Tibial nerve (tissue), 3 donors: ENCODE measurements at regions not wholly inside any gene's neighbourhood (a gene's known extent, or its start where the extent isn't known, plus 50 kb on each side); places are given as distances from the start of the nearest gene placed in this dataset.

Source experiments
- CTCF ChIP-seq, 5 experiments: fragments of 200-600 bp in 3 of 5; fragments of 450-650 bp in 2 of 5; sonication (generic) in 3 of 5; IDR thresholded peaks; one replicate each; pipeline ENCODE4 v1.5.1; 2016 to 2019; ENCODE audit warnings: antibody characterized with exemption in 5 of 5, mild to moderate bottlenecking in 3 of 5, moderate library complexity in 2 of 5
- POLR2A ChIP-seq, 2 donors: fragments of 450-650 bp; IDR thresholded peaks; one replicate each; pipeline ENCODE4 v1.6.1; 2017; ENCODE audit warnings: antibody characterized with exemption in 2 of 2, mild to moderate bottlenecking in 2 of 2, moderate library complexity in 2 of 2

DNA sequence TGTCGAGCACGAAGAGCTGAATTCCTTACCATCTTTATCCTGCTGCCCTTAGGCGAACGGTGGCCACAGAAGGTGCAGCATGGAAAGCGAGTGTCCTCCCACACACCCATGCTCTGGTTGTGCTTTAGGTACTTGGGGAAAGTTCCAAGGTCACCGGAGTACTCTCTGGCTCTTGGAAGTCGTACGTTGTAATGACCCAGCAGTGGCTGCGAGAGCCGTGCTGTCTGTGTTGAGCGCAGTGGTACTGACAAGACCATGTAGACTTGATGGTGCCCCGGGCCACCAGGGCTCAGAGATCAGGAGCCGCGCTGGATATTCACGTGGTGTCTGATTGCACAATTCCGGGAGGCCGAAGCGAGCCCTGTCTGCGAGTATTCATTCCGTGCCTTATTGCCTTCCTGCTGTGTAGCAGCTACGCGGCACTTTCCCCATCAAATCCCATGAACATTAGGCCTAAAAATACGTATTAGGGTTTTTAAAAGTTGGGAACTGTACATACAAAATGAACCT lies 222.0 kb downstream of the ZNF516 start:
- no peak for TF ChIP-seq CTCF (IDR thresholded peaks at IDR 0.05)
- TF ChIP-seq POLR2A (IDR thresholded peaks at IDR 0.05): no peak
